GM23338 (cell line): ENCODE measurements at regions not wholly inside any gene's neighbourhood (a gene's known extent, or its start where the extent isn't known, plus 50 kb on each side); places are given as distances from the start of the nearest gene placed in this dataset.

Experiments used
- ATAC-seq: fragments of 200-7000 bp; cut with Tn5 transposase; 3 replicates; pipeline ENCODE4 v1.9.1; 2020
- DNase-seq: peaks from one replicate; pipeline ENCODE4 v3.0.0-alpha.2; 2015; ENCODE audit warnings: low spot score
- H2AFZ ChIP-seq: fragments of 200-600 bp; sonication (generic); 2 replicates; pipeline ENCODE4 v1.8.0; 2016; ENCODE audit warnings: antibody characterized with exemption, mild to moderate bottlenecking, moderate library complexity
- H3F3A ChIP-seq: fragments of 200-600 bp; sonication (generic); replicated peaks from 2 replicates; pipeline ENCODE4 v1.8.0; 2017; ENCODE audit warnings: antibody characterized with exemption, mixed run types, low read depth
- H3K27ac ChIP-seq: fragments of 200-600 bp; sonication (generic); 2 replicates; pipeline ENCODE4 v1.6.1; 2016; ENCODE audit warnings: low read depth
- H3K27me3 ChIP-seq: fragments of 200-600 bp; sonication (generic); 2 replicates; pipeline ENCODE4 v1.8.0; 2016; ENCODE audit warnings: mild to moderate bottlenecking, mixed run types, moderate library complexity; ENCODE audit not compliant: insufficient read depth
- H3K36me3 ChIP-seq: fragments of 200-600 bp; sonication (generic); 2 replicates; pipeline ENCODE4 v1.8.0; 2016; ENCODE audit warnings: mild to moderate bottlenecking; ENCODE audit not compliant: insufficient read depth
- H3K4me1 ChIP-seq: fragments of 200-600 bp; sonication (generic); 2 replicates; pipeline ENCODE4 v1.8.0; 2016; ENCODE audit warnings: mild to moderate bottlenecking, moderate library complexity; ENCODE audit not compliant: insufficient read depth
- H3K4me2 ChIP-seq: fragments of 200-600 bp; sonication (generic); 2 replicates; pipeline ENCODE4 v1.7.1; 2017; ENCODE audit warnings: mixed run types
- H3K4me3 ChIP-seq: fragments of 200-600 bp; sonication (generic); 2 replicates; pipeline ENCODE4 v1.6.1; 2016; ENCODE audit warnings: mixed run types
- H3K79me2 ChIP-seq: fragments of 200-600 bp; sonication (generic); replicated peaks from 2 replicates; pipeline ENCODE4 v1.8.0; 2017; ENCODE audit warnings: mild to moderate bottlenecking; ENCODE audit not compliant: insufficient read depth
- H3K9me2 ChIP-seq: fragments of 200-600 bp; sonication (generic); 2 replicates; pipeline ENCODE4 v1.8.0; 2017; ENCODE audit not compliant: insufficient read depth
- H4K20me1 ChIP-seq: fragments of 200-600 bp; sonication (generic); replicated peaks from 2 replicates; pipeline ENCODE4 v1.8.0; 2017; ENCODE audit warnings: mild to moderate bottlenecking; ENCODE audit not compliant: insufficient read depth
- H3K27ac Mint-ChIP-seq: 2 replicates; pipeline ENCODE4 v1.8.0; 2020; ENCODE audit warnings: inconsistent platforms, mild to moderate bottlenecking, moderate library complexity, mixed read lengths
- H3K27me3 Mint-ChIP-seq: 3 replicates; pipeline ENCODE4 v1.8.0; 2022; ENCODE audit warnings: low read depth, mild to moderate bottlenecking, moderate library complexity, mixed read lengths, inconsistent platforms; ENCODE audit not compliant: insufficient read depth, poor library complexity
- H3K36me3 Mint-ChIP-seq: 3 replicates; pipeline ENCODE4 v1.8.0; 2021; ENCODE audit warnings: low read depth, mild to moderate bottlenecking, inconsistent platforms, moderate library complexity, mixed read lengths
- H3K4me1 Mint-ChIP-seq: 3 replicates; pipeline ENCODE4 v1.8.0; 2020; ENCODE audit warnings: mild to moderate bottlenecking, inconsistent platforms, mixed read lengths
- H3K4me3 Mint-ChIP-seq: 3 replicates; pipeline ENCODE4 v1.8.0; 2021; ENCODE audit warnings: moderate library complexity, mild to moderate bottlenecking, inconsistent platforms, mixed read lengths
- H3K9me3 Mint-ChIP-seq: 3 replicates; pipeline ENCODE4 v1.8.0; 2020; ENCODE audit warnings: moderate library complexity, mild to moderate bottlenecking, inconsistent platforms, mixed read lengths
- CREB1 ChIP-seq: fragments of 250-450 bp; sonication (Bioruptor Pico); IDR thresholded peaks from 2 replicates; pipeline ENCODE4 v1.5.0; 2020; ENCODE audit warnings: low read depth, mild to moderate bottlenecking, moderate library complexity
- EZH2 ChIP-seq: fragments of 200-600 bp; sonication (generic); IDR thresholded peaks from one replicate; pipeline ENCODE4 v1.8.0; 2017; ENCODE audit warnings: antibody characterized with exemption, mild to moderate bottlenecking, low read depth; ENCODE audit not compliant: unreplicated experiment
- EZH2phosphoT487 ChIP-seq: fragments of 200-600 bp; sonication (generic); IDR thresholded peaks from one replicate; pipeline ENCODE4 v1.8.1; 2018; ENCODE audit warnings: antibody characterized with exemption; ENCODE audit not compliant: unreplicated experiment
- JUNB ChIP-seq: IDR thresholded peaks from one replicate; pipeline ENCODE4 v1.6.1; 2016; ENCODE audit warnings: antibody characterized with exemption; ENCODE audit not compliant: unreplicated experiment
- NANOG ChIP-seq: IDR thresholded peaks from 2 replicates; pipeline ENCODE4 v1.6.1; 2016; ENCODE audit warnings: antibody characterized with exemption, borderline replicate concordance
- POLR2AphosphoS5 ChIP-seq: IDR thresholded peaks from 2 replicates; pipeline ENCODE4 v1.6.1; 2016; ENCODE audit warnings: antibody characterized with exemption, low read depth
- ZNF114 ChIP-seq: fragments of 250-450 bp; sonication (Bioruptor Pico); IDR thresholded peaks from 2 replicates; pipeline ENCODE4 v1.5.0; 2020; ENCODE audit warnings: mild to moderate bottlenecking, moderate library complexity
- ZNF331 ChIP-seq: fragments of 250-450 bp; sonication (Bioruptor Pico); IDR thresholded peaks from 2 replicates; pipeline ENCODE4 v1.5.0; 2020; ENCODE audit warnings: low read depth, mild to moderate bottlenecking, moderate library complexity
- TF ChIP-seq, protein P1 (sequence below): fragments of 250-450 bp; sonication (Bioruptor Pico); IDR thresholded peaks from 2 replicates; pipeline ENCODE4 v1.5.0; 2020; ENCODE audit warnings: mild to moderate bottlenecking, moderate library complexity
- TF ChIP-seq, protein P2 (sequence below), 2 experiments: fragments of 200-600 bp in 1 of 2; sonication (generic) in 1 of 2; conservative IDR thresholded peaks; 2 replicates each; pipeline versions ENCODE4 v1.5.1 to v1.6.1; 2016 to 2017; ENCODE audit warnings: antibody characterized with exemption in 2 of 2, low read depth in 2 of 2, mild to moderate bottlenecking in 2 of 2, moderate library complexity in 1 of 2
- TF ChIP-seq, protein P3 (sequence below): IDR thresholded peaks from one replicate; pipeline ENCODE4 v1.6.1; 2018; ENCODE audit warnings: antibody characterized with exemption; ENCODE audit not compliant: unreplicated experiment

DNA sequence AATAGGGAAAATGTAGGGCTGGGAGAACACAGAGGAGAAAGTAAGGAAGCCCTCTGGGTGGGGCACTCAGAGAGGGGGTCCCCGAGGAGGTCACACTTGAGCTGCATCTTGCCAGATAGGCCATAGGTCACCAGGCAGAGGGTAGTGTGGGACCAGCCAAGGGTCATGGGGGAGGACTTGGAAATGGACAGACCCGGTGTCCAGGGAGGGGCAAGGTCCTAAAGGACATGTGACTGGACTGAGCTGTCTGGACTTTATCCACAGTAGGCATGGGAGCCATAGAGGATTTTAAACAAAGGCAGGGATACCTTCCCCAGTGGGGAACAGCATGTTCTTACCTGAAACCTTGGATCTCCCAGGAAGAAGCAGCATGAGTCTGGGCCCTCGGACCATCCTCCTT, 266.7 kb downstream of the LRFN2 start (continued):
- TF ChIP-seq, protein P1, sequence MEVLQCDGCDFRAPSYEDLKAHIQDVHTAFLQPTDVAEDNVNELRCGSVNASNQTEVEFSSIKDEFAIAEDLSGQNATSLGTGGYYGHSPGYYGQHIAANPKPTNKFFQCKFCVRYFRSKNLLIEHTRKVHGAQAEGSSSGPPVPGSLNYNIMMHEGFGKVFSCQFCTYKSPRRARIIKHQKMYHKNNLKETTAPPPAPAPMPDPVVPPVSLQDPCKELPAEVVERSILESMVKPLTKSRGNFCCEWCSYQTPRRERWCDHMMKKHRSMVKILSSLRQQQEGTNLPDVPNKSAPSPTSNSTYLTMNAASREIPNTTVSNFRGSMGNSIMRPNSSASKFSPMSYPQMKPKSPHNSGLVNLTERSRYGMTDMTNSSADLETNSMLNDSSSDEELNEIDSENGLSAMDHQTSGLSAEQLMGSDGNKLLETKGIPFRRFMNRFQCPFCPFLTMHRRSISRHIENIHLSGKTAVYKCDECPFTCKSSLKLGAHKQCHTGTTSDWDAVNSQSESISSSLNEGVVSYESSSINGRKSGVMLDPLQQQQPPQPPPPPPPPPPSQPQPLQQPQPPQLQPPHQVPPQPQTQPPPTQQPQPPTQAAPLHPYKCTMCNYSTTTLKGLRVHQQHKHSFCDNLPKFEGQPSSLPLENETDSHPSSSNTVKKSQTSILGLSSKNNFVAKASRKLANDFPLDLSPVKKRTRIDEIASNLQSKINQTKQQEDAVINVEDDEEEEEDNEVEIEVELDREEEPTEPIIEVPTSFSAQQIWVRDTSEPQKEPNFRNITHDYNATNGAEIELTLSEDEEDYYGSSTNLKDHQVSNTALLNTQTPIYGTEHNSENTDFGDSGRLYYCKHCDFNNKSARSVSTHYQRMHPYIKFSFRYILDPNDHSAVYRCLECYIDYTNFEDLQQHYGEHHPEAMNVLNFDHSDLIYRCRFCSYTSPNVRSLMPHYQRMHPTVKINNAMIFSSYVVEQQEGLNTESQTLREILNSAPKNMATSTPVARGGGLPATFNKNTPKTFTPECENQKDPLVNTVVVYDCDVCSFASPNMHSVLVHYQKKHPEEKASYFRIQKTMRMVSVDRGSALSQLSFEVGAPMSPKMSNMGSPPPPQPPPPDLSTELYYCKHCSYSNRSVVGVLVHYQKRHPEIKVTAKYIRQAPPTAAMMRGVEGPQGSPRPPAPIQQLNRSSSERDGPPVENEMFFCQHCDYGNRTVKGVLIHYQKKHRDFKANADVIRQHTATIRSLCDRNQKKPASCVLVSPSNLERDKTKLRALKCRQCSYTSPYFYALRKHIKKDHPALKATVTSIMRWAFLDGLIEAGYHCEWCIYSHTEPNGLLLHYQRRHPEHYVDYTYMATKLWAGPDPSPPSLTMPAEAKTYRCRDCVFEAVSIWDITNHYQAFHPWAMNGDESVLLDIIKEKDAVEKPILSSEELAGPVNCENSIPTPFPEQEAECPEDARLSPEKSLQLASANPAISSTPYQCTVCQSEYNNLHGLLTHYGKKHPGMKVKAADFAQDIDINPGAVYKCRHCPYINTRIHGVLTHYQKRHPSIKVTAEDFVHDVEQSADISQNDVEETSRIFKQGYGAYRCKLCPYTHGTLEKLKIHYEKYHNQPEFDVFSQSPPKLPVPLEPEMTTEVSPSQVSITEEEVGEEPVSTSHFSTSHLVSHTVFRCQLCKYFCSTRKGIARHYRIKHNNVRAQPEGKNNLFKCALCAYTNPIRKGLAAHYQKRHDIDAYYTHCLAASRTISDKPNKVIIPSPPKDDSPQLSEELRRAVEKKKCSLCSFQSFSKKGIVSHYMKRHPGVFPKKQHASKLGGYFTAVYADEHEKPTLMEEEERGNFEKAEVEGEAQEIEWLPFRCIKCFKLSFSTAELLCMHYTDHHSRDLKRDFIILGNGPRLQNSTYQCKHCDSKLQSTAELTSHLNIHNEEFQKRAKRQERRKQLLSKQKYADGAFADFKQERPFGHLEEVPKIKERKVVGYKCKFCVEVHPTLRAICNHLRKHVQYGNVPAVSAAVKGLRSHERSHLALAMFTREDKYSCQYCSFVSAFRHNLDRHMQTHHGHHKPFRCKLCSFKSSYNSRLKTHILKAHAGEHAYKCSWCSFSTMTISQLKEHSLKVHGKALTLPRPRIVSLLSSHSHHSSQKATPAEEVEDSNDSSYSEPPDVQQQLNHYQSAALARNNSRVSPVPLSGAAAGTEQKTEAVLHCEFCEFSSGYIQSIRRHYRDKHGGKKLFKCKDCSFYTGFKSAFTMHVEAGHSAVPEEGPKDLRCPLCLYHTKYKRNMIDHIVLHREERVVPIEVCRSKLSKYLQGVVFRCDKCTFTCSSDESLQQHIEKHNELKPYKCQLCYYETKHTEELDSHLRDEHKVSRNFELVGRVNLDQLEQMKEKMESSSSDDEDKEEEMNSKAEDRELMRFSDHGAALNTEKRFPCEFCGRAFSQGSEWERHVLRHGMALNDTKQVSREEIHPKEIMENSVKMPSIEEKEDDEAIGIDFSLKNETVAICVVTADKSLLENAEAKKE (CRISPR knock-in tag), result no peak
- TF ChIP-seq CREB1 (CRISPR knock-in tag), result no peak
- TF ChIP-seq EZH2, result no peak
- TF ChIP-seq ZNF114, result no peak
- TF ChIP-seq NANOG, result no peak
- TF ChIP-seq, protein P2, sequence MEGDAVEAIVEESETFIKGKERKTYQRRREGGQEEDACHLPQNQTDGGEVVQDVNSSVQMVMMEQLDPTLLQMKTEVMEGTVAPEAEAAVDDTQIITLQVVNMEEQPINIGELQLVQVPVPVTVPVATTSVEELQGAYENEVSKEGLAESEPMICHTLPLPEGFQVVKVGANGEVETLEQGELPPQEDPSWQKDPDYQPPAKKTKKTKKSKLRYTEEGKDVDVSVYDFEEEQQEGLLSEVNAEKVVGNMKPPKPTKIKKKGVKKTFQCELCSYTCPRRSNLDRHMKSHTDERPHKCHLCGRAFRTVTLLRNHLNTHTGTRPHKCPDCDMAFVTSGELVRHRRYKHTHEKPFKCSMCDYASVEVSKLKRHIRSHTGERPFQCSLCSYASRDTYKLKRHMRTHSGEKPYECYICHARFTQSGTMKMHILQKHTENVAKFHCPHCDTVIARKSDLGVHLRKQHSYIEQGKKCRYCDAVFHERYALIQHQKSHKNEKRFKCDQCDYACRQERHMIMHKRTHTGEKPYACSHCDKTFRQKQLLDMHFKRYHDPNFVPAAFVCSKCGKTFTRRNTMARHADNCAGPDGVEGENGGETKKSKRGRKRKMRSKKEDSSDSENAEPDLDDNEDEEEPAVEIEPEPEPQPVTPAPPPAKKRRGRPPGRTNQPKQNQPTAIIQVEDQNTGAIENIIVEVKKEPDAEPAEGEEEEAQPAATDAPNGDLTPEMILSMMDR (conservative IDR thresholded peaks at IDR 0.05; ENCODE audit: low read depth in 2 of 2), result no peak

DNA sequence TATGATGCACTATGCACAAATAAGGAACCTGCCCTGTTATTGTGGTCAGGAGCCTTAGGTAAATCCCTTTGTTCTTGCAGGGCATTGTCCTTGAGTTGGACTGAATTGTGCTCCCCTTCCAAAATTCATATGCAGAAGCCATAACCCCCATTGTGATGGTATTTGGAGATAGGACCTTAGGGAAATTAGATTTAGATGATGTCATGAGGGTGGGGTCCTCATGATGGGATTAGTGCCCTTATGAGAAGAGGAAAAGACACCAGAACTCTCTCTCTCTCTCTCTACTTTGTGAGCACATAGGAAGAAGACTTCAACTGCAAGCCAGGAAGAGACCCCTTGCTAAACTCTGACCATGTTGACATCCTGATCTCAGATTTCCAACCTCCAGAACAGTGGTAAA, 268.0 kb downstream of the LRFN2 start:
- DNase-seq (no peak), ATAC-seq (no peak)
- H3K4me1 ChIP-seq, result peaks cover 11% of the 10 kb centered on the region
- Mint-ChIP-seq H3K9me3 (peaks cover 4% of the 10 kb centered on the region; the same call in 1 of the 3 replicates), H3K4me3 (no peak overlapping the region), H3K36me3 (peaks cover 3% of the 10 kb centered on the region; the same call in 1 of the 3 replicates), H3K27ac (no peak overlapping the region), H3K27me3 (peaks cover 15% of the 10 kb centered on the region), H3K4me1 (peaks cover 17% of the 10 kb centered on the region)
- 0 out of 2 replicates have a peak, but pooled peaks cover 6% of the 10 kb centered on the region for H3K9me2 ChIP-seq
- no peaks in the 10 kb centered on the region for H3K36me3 ChIP-seq
- no peaks in the 10 kb centered on the region for H3F3A ChIP-seq
- H3K4me3 ChIP-seq, result no peak overlapping the region
- no peaks in the 10 kb centered on the region for H4K20me1 ChIP-seq
- H3K27me3 ChIP-seq, result no peaks in the 10 kb centered on the region
- no peak overlapping the region for H3K4me2 ChIP-seq
- no peak overlapping the region for H2AFZ ChIP-seq
- H3K27ac ChIP-seq, result no peak overlapping the region
- H3K79me2 ChIP-seq, result no peaks in the 10 kb centered on the region
- no peak for TF ChIP-seq NANOG
- no peak for TF ChIP-seq ZNF114
- no peak for TF ChIP-seq JUNB
- TF ChIP-seq ZNF331 (CRISPR knock-in tag), result no peak
- TF ChIP-seq, protein P3, sequence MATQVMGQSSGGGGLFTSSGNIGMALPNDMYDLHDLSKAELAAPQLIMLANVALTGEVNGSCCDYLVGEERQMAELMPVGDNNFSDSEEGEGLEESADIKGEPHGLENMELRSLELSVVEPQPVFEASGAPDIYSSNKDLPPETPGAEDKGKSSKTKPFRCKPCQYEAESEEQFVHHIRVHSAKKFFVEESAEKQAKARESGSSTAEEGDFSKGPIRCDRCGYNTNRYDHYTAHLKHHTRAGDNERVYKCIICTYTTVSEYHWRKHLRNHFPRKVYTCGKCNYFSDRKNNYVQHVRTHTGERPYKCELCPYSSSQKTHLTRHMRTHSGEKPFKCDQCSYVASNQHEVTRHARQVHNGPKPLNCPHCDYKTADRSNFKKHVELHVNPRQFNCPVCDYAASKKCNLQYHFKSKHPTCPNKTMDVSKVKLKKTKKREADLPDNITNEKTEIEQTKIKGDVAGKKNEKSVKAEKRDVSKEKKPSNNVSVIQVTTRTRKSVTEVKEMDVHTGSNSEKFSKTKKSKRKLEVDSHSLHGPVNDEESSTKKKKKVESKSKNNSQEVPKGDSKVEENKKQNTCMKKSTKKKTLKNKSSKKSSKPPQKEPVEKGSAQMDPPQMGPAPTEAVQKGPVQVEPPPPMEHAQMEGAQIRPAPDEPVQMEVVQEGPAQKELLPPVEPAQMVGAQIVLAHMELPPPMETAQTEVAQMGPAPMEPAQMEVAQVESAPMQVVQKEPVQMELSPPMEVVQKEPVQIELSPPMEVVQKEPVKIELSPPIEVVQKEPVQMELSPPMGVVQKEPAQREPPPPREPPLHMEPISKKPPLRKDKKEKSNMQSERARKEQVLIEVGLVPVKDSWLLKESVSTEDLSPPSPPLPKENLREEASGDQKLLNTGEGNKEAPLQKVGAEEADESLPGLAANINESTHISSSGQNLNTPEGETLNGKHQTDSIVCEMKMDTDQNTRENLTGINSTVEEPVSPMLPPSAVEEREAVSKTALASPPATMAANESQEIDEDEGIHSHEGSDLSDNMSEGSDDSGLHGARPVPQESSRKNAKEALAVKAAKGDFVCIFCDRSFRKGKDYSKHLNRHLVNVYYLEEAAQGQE, result no peak
- no peak for TF ChIP-seq EZH2phosphoT487
- TF ChIP-seq POLR2AphosphoS5, result no peak
